GM06990 (cell line): ENCODE measurements at regions not wholly inside any gene's neighbourhood (a gene's known extent, or its start where the extent isn't known, plus 50 kb on each side); places are given as distances from the start of the nearest gene placed in this dataset.

Source experiments
- DNase-seq: peaks from one replicate; pipeline ENCODE4 v3.0.0-alpha.2; 2011; ENCODE audit not compliant: insufficient read length; ENCODE audit errors: extremely low read depth
- H3K27me3 ChIP-seq: replicated peaks from 2 replicates; pipeline ENCODE4 v1.6.0; 2011; ENCODE audit warnings: low read length; ENCODE audit not compliant: control insufficient read depth, insufficient read depth
- H3K36me3 ChIP-seq: 2 replicates; pipeline ENCODE4 v1.5.1; 2011; ENCODE audit warnings: low read length; ENCODE audit not compliant: control insufficient read depth, insufficient read depth
- H3K4me3 ChIP-seq: replicated peaks from 2 replicates; pipeline ENCODE4 v1.5.1; 2011; ENCODE audit warnings: low read depth, mild to moderate bottlenecking, control low read depth, low read length
- CTCF ChIP-seq: IDR thresholded peaks from 2 replicates; pipeline ENCODE4 v1.5.1; 2011; ENCODE audit warnings: low read length, control low read depth, mild to moderate bottlenecking, inconsistent platforms; ENCODE audit not compliant: insufficient read depth, poor library complexity, severe bottlenecking

- TF ChIP-seq CTCF: no peak
- H3K4me3 ChIP-seq: no peak overlapping the region
- DNase-seq: peak; percentile 35
- H3K27me3 ChIP-seq: no peaks in the 10 kb centered on the region
- H3K36me3 ChIP-seq: no peaks in the 10 kb centered on the region
Observed at GRCh38 chr4:100722866-100723459, 205.1 kb upstream of the EMCN start.

GRCh38 chr4:100722133-100722532 lies 204.3 kb upstream of the EMCN start:
- Histone ChIP-seq H3K27me3 (no peaks in the 10 kb centered on the region), H3K36me3 (no peaks in the 10 kb centered on the region), H3K4me3 (no peak overlapping the region)
- no peak for TF ChIP-seq CTCF
- DNase-seq: no peak

GRCh38 chr4:100721490-100721889 lies 203.7 kb upstream of the EMCN start:
- Histone ChIP-seq H3K36me3 (no peaks in the 10 kb centered on the region), H3K4me3 (no peak overlapping the region), H3K27me3 (no peaks in the 10 kb centered on the region)
- DNase-seq: no peak
- no peak for TF ChIP-seq CTCF

- no peak for TF ChIP-seq CTCF
- H3K27me3 ChIP-seq: no peaks in the 10 kb centered on the region
- no peak overlapping the region for H3K4me3 ChIP-seq
- H3K36me3 ChIP-seq: no peaks in the 10 kb centered on the region
- DNase-seq: peak; percentile 6
Observed at GRCh38 chr4:100721077-100721476, 203.3 kb upstream of the EMCN start.

GRCh38 chr4:100716416-100716815 lies 198.6 kb upstream of the EMCN start:
- Histone ChIP-seq H3K4me3 (no peak overlapping the region), H3K36me3 (no peaks in the 10 kb centered on the region), H3K27me3 (no peaks in the 10 kb centered on the region)
- TF ChIP-seq CTCF: no peak
- no peak for DNase-seq

- Histone ChIP-seq H3K4me3 (no peak overlapping the region), H3K36me3 (no peaks in the 10 kb centered on the region), H3K27me3 (no peaks in the 10 kb centered on the region)
- TF ChIP-seq CTCF: no peak
- DNase-seq: no peak
Observed at GRCh38 chr4:100708776-100709175, 191.0 kb upstream of the EMCN start.
